HPDE6-E6E7 (cell line): ENCODE measurements at regions not wholly inside any gene's neighbourhood (a gene's known extent, or its start where the extent isn't known, plus 50 kb on each side); places are given as distances from the start of the nearest gene placed in this dataset.
A peak's percentile ranks its signal among the peaks of the same experiment; 100 is the strongest.

Experiments used
- DNase-seq: peaks from one replicate; pipeline ENCODE4 v3.0.0; 2011; ENCODE audit warnings: missing footprints; ENCODE audit errors: extremely low spot score

DNA sequence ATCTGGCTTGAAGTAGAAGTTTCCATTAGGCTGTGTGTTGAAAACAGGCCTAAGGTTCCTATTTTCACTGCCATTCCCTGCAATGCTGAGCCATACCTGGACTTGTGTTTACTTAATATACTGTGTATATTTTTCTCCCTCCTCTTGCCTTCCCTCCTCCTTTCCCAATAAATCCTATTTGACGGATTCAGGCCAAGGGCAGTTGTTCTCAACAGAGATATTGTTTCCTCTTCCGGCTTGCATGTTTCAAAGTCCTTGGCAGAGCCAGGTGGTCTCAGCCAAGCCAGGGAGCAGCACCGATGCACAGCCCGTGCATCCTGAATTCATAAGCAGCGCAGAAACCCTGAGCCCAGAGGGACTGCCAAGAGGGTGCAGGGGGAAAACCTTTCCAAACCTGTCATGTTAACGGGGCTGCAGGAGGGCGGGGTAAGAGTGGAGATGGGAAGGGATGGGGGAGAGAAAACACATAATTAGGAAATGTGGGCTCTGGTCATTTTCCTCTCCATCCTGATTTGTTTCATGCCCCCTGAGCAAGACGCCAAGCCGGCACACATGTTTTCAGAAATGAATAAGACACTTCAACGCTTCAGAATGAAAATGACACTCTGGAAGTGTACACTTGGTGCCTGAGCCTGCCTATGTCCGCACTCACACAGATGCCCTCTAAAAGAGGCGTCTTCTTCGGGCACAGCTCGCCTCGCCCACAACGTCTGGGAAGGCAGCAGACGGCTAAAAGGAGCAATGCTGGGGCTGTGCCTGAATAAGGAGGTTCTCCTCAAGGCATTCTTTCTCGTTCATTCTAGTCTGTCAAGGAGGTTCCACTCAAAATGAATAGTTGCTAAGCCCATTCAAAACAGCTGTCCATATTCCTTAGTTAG is 149.3 kb upstream of the UBL3 start:
- no peak for DNase-seq

DNA sequence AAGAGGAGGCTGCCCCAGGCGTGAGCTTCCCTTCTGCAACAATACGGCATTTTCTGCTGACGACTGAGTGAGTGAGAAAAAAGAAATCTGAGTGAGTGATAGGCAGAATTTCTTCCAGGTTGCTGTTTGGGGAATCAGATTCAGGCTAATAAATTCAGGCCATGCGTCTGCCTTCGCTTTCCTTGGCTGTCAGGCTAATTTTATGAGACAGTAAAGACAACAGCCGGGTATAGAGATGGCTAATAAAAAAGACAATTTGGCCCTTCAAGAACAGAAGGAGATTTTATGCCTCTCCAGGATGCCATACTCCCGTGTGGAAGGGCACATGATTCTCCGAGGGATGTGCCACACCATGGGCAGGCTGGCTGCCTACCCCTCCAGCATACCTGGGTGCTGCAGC is 145.9 kb upstream of the UBL3 start:
- no peak for DNase-seq

DNA sequence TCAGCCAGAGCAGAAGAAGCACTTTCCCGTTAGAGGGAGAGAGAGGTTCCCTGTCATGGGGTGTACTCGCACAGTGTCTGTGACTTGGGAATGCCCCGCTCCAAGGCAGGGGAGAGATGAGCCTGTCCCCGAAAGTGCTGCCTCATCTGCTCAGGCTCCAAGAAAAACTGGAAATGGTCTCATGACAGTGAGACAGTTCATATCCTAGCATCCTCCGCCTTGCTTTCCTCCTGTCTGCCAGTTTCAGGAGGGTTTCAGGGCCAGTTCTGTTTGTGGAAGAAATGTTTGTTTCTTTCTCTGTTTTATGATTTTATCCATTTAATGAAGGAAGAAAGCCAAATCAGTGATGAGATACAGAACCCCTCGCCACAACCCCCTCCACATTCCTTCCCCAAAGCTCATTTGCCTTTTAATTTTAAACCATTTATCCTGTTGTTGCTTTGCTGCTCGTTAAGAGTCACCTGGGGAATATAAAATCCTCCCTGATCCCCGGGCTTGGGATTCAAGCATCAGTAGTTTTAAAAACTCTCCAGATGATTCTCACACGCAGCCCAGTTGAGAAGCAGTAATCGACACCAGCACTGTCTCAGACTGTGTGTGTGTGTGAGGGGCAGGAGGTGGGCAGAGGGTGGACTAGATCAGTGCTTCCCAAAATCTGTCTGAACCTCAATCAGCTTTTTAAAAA is 144.6 kb upstream of the UBL3 start:
- DNase-seq: no peak

DNA sequence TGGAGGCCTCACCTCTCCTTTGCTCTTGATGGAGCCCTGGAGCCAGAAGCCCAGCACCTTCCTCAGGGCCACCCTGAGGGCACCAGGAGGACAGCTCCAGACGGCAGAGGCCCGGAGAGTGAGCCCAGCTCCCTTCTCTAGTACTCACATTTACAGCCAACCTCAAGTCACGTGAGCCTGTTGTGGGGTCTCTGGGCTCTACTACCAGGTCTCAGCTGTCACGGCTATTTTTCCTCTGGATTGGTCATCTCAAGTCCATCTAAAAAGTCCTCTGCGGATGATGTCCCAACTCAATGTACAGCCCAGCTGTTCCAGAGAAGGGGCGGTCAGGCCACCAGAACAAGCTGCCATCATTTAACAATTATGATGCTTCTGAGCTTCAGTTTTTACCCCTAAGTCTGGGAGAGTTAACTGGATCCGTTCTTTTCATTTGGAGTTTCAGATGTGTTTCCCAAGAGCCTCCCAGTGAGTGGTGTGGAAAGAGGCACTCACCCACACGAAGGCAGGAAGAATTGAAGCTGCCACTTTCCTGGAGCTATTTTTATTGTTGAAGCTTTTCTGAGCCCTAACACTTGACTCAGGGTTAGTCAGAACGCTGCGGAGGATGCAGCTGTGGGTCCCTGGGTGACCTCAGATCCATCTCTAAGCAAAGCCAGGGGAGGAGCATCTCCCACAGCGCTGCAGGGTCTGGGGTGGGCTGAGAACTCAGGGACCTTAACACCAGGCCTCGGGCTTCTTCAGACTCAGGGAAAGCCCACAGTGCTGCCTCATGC is 143.5 kb upstream of the UBL3 start:
- DNase-seq: no peak

DNA sequence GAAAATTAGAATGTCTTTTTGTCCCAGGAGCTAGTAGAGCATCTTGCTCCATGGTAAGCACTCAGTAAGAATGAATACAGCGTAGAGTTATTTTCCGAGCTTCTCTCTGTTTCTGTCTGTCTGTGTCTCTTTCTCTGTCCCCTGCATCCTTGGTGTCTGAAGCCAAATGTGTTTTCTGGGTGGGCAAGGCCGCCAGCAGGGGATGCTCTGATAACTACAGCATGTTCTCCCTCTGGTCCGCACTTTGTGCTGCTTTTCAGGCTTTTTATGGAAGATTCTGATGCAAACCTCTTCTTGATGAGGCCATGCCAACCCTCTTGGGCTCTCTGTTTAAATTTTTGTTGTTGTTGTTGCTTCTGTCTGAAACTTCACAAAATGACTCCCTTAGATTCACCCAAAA is 142.8 kb upstream of the UBL3 start:
- no peak for DNase-seq

DNA sequence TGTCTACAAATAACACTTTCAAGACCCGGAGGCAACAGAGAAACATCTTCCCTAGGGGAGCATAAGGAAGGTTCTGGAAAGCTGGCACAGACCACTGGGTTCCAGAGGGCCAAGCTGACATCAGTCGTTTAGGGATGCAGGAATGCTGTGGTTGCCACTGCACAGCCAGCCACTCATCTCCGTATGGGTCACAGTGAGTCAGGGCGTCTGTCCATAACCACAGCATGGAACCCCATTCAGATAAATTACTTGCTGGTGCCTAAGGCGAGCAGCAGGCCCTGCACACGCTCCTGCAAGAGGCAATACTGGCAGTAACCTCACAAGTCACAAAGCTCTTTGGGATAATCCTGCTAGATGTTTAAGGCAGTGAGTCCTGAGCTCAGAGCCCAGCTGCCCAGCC is 140.9 kb upstream of the UBL3 start:
- peak; percentile 3 for DNase-seq

DNA sequence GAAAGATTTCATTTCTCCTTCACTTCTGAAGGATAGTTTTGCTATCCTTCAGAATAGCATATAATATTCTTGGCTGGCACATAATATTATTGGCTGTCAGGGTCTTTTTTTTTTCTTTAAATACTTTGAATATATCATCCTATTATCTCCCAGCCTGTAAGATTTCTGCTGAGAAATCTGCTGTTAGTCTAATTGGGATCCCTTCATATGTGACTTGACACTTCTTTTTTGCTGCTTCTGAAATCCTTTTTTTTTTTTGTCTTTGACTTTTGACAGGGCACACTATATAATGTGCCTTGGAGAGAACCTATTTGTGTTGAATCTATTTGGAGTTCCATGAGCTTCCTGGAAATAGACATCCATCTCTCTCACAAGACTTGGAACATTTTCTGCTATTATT is 136.9 kb upstream of the UBL3 start:
- no peak for DNase-seq

DNA sequence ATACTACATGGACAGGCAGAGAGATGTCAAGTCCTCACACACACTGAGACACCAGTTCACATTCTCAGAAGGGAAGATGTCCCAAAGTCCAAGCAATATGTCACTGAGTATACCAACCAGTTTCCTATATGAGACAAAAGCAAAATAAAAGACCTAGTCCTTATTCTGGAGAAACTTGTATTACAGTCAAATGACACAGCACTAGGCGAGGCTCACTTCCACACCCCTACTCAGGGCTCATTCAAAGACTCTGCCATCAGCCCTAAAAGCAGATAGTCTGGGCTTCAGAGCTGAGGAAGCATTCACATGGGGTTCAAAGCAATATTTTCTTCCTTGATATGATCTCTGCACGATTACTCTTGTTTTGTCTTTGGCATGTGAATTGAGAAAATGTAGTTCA is 129.9 kb upstream of the UBL3 start:
- no peak for DNase-seq

DNA sequence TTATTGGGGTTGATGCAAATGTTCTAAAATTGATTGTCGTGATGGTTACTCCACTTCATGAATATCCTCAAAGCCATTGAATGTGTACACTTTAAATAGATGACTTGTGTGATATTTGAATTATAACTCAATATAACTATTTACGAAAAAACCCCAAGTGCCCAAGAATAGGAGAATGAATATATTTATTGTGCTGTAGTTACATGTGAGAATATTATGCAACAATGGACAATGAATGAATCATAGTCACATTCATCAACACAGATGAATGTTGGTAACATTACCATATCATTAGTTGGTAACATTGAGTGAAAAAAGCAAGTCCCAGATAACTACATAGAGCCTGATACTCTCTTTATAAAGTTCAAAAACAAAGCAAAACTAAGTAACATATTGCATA is 127.8 kb upstream of the UBL3 start:
- DNase-seq: no peak

DNA sequence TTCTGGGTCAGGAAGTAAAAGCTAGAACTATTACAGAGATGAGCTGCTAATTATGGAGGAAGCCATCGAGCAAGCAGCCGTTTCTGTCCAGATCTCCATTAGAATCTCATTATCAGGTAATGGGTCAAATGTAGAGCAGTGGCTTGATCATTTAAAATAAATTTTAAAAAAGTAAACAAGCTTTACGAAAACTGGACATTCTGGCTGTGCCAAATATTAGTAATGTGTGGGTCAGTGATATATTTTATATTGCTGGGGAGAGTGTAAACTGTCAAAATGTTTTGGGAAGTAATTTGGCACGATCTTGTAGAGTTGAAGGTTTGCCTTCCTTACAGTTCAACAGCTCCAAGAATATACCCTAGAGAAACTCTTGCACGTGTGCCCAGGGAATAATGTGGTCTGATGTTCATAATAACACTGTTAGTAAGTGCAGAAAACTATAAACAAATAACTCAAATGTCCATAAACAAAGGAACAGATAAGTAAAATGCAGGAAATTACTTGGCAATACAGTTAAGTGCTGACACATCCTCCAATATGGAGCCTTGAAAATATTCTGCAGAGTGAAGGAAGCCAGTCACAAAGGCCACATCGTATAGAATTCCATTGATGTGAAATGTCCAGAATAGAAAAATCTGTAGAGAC is 127.2 kb upstream of the UBL3 start:
- no peak for DNase-seq

DNA sequence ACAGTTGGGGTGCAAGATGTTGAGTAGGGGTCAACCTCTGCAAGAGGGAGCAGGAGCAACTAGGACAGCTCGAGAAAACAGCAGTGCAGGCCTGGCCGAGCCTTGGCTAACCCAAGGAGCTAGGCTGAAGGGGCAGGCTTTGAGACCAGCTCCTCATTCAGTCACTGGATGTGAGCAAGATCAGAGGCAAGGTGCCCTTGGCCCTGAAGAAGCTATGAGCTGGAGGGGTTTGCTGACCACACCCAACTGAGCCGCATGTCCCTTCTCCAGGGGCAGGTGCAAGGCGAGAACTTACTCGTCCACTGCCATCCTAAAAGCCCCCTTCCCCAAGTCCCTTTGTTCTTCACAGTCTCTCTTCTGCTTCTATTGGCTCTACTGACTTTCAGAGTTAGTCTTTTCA is 126.1 kb upstream of the UBL3 start:
- no peak for DNase-seq

DNA sequence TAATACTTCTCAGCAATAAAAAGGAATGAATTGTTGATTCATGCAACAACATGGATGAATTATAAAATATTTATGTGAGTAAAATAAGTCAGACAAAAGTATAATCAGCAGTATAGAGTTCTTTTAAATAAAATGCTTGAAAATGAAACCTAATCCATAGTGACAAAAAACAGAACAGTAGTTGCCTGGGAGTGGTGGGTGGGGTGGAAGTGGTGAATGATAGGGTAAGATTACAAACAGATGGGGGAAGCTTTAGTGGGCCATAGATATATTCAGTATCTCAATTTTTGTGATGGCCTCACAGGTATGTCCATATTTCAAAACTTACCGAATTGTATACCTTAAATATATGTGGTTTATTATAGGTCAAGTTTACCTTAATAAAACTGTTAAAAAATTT is 124.9 kb upstream of the UBL3 start:
- no peak for DNase-seq

DNA sequence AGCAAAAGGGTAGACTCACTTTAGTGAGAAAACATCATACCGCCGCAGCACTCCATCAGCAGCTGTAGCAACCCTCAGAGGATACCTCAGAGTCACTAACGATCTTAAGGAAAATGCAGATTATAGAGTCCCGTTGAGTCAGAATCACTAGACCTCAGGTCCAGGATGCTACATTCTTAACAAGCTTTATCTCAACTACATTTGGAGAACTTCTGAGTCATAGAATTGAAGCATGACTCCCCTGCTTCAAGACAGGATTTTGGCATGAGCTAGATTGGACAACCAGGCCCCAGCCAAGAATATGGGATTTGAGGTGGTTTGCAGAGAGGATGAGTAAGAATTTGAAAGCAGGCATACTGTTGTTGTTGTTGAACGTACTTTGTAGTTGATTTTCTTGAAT is 118.9 kb upstream of the UBL3 start:
- no peak for DNase-seq

DNA sequence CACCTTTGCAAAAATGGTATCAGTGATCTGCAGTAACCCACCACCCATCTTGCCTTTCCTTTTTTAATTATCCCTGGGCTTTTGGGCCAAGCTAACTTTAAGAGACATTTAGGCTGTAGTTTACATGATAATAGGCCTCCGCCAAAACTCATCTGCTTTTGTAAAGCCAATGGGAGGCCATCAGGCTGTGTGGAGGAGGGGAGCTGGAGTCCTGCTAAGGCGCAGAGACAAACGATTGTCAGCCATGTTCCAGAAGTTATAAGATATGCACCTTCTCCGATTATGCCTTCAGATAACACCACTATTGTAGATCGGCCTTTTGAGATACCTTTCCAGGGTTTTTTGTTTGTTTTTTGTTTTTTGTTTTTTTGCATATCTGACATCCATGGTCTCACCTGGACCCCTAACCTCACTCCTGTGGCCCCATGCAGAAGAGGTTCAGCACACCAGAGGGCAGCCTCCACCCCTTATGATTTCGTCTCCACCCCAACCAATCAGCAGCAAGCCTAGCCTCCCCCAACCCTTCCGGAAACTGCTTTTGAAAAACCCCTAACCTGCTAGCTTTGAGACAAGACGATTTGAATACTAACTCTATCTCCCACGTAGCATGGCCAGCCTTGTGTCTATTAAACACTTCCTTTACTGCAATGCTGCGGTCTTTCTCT is 113.9 kb upstream of the UBL3 start:
- no peak for DNase-seq

DNA sequence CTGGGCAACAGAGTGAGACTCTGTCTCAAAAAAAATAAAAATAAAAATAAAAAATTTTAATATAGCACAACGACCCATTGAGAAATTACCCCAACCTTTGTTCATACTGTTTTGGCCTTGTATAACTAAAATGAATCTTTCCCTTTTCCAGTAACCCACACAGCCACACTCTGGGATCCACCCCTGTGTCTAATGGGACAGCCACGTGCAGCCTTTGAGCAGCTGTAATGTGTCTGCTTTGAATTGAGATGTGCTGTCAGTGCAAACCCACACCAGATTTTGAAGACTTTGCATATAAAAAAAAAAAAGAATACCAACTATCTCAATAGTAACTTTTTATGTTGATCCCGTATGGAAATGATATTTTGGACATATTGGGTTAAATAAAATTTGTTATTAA is 112.7 kb upstream of the UBL3 start:
- DNase-seq: no peak

DNA sequence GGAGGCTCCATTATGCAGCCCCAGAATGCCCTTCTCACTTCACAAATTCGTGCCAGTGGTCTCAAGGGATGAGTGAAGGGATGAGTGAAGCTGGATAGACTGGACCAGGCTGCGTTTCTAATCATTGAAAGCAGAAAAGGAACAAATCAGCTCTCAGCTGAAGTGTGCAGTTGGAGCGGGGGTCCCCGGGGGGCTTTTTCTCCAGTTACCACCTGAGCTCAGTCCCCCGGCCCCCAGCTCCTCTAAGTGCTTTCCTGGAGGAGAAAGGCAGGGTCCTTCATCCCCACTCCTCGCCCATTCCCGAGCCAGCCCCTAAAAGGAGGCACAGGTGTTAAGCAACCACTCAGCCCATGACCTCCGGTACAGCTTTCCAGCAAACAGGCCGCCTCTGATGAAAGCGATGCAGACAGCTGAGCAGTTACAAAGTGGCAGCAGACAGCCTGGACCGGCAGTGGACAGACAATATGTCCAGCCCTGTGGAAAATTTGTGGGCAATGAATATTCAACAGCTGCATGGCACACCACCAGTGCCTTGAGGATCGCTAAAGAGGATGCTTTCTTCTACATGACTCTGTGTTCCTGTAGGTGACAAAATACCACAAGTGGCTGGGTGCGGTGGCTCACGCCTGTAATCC is 110.7 kb upstream of the UBL3 start:
- no peak for DNase-seq

DNA sequence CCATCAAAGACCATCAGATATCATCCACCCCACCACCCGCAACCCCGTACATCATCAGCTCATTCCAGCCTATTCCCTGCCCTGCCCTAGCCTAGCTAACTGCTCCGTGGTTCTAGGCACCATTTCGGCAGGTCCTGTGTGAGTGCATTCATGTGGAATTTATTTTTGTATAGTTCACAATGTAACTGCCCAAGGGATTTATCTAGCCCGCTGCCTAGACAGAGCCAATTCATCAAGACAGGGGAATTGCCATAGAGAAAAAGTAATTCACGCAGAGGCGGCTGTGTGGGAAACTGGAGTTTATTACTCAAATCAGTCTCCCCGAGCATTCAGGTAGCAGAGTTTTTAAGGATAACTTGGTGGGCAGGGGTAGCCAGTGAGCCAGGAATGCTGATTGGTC is 109.2 kb upstream of the UBL3 start:
- no peak for DNase-seq

DNA sequence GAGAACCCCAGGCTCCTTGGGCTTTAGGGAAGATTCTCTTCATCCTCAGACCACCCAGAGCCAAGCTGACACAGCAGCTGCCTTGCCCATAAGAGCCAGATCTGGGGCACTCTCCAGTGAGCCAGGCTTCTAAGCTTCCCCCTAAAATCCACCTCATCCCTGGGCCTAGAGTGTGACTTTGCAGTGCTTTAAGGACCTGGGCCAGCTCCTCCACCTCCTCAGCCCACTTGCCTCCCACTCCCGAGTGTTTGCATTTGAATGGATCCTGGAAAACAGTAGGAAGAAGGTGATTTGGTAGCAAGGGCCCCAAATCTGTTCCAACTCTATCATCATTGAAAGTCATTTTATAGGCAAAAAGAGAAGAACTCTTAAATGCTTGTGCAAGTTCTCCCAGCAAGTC is 108.7 kb upstream of the UBL3 start:
- DNase-seq: no peak

DNA sequence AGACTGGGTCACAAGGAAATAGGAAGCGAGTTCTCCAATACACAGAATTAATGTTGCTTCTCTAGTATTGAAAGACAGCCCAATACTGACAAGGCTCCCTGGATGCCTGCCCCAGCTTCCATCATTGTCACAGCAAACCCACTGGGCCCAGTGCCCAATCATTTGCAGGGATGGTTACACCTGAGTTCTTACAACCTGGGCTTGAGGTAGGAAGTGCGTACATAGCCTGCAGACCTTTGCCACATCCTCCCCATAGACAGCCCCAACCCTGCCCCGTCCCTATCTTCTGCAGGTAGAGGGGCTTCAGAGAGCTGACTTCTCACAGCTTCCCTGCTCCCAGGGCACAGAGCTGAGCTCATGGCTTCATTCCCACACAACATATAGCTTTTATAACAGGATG is 108.1 kb upstream of the UBL3 start:
- no peak for DNase-seq

DNA sequence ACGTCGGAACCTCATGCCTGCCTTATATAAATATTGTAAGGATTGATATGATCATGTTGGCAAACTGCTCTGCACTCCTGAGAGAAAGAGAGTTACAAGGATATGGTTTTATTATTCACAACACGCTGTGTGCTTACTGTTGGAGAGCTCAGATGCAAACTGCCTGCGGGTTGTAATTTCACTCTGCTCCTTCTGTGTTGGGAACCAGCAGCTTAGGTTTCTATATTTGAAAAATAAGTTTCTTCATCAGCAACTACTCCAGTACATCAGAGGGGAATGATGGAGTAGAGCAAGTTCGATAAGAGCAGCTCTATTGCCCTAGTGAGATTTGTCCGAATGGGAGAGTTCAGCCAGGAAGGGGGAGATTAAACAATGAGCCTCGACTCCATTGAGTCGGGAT is 106.9 kb upstream of the UBL3 start:
- no peak for DNase-seq

DNA sequence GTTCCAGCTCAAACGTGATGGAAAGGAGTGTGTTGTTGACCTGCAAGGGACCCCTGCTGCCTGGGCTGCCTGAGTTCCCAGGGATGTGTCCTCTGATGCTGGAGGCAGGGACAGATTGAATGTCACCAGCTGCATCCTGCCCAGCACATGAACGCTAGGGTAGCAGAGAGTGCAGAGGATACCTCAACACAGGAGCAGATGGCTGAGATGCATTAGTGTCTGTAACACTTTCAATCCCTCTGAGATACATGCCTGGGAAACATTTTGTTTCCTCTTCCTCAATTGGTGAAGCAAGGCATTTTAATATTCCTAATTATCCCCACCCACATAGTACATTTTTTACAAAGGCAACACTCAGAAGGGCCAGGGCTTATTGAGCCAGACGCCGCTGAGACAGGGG is 106.4 kb upstream of the UBL3 start:
- no peak for DNase-seq
